Activated CD4-positive, alpha-beta T cell treated with anti-CD3 and anti-CD28 coated beads for 24 hours (primary cell): ENCODE measurements at regions not wholly inside any gene's neighbourhood (a gene's known extent, or its start where the extent isn't known, plus 50 kb on each side); places are given as distances from the start of the nearest gene placed in this dataset.

Experiments used
- DNase-seq, 2 donors: peaks; one replicate each; pipeline ENCODE4 v3.0.0-alpha.2; 2020; ENCODE audit warnings: low read depth in 2 of 2

DNA sequence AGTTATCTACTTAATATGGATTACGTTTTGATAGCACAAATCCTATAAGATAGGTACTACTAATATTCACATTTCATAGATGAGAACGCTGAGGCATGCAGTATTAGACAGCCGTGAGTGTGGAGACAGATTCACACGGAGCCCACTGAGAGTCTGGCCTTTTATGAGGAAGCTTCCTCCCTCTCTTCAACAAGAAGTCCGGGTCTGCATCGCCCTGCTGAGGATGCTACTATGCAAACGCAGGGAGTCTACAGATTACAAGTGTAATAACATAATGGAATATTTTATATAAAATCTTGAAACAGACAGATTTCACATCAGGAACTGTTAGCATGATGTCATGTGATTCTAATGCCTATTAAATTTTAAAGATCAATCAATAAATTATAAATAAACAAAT, 255.9 kb upstream of the GLI3 start:
- no peak for DNase-seq

DNA sequence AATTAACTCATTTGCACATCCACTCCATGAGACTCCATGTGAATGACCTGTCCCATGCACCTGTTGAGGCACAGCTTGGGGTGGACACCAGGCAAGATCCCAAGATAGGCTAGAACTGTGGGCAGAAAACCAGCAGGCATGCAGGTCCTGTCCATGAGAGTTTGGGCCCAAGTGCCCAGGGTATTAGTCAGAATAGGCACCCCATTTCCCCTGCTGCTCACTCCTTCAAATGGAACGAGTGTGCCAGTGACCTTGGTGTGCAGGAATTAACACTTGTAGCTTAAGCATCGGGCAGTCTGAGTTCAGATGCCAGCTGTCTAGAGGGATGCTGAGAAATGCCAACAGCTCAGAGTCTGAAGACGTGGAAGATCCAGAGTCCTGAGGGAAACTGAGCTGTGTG, 254.1 kb upstream of the GLI3 start:
- no peak for DNase-seq

DNA sequence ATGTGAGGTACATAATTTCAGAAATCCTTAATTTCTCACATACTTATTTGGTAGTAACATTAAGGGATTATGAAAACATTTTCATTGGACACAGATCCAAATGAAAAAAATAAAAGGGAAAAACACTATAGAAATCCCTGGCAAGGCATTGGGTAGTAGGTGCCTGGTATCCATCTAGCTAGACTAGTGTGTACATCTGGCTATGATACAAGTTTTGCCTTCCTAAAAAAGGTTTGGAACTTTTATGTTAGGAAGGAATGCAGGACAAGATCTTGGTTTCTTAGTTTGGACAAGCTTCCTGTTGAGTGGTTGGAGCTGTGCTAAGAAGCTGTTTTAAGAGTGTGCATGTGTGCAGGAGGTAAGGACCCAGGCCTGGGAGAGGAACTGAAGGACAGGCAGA, 252.3 kb upstream of the GLI3 start:
- DNase-seq: no peak

DNA sequence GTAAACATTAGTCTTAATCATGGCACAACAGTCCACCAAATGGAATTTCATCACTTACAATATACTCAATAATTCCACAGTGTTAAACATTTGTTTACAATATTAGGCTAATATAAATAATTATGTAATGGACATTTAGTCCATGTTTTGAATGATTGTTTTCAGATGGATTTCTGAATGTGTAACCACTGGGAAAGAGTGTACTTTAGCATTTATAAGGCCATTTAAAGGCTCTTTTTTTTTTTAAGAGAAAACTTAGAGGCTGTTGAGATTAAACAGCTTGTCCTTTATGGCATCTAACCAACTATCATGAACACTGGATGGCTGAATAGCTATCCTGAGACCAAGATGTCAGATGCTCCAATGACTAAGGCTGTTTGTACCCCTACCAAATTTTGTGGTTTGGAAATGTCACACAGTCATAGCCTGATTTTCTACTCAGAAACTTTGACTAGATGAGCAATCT, 248.3 kb upstream of the GLI3 start:
- DNase-seq: no peak

DNA sequence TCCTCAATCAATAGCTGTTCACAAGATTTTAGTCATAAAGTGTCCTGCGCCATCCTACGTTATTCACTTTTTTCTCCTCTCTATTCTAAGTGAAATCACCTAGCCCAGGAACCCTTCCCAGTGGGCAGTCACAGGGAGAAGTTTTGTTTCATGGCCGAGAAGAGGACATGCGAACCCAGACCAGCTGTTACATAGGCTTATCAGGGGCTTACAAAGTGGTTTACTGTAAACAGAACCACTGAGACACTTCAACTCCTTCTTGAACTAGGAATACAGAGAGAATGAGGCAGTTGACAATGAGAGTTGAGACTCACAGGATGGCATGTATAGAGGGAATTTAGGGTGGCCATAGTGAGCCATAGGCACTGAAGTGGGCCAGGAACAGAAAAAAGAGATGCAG, 246.9 kb upstream of the GLI3 start:
- DNase-seq: no peak

DNA sequence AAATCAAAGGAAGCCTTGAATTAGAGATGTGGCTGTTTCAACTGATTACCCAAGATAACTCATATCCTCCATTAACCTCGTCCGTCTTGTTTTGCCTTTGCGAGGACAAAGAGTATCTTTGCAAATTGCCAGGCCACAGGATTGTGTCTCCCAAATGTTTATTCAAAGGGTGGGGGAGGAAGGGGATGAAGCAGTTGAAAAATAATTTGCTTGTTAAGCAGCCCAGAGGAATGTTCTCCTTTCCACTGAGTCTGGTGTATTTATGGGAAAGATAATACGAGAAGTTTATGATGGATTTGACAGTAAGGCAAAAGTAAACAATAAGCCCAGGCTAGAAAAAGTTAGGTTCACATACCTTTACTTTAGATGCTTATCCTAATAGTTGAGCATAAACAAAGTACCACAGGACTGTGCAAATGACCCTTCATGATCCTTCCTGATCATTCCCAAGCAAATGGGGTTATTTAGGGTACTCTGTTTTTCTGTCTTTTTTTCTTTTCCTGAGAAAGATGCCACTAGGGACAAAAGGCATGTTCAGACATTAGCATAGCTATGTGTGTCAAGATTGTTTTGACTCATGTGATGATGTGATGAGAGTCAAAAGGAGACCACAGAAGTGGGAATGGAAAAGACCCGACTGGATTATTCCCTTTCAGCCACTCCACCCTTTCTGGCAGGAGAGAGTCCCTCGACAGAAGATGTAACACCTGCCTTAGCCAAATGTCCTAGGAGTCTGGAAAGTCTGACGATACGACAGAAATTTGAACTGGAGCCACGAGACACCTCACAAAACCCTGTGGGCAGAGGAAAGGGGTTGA, 243.0 kb upstream of the GLI3 start:
- no peak for DNase-seq

DNA sequence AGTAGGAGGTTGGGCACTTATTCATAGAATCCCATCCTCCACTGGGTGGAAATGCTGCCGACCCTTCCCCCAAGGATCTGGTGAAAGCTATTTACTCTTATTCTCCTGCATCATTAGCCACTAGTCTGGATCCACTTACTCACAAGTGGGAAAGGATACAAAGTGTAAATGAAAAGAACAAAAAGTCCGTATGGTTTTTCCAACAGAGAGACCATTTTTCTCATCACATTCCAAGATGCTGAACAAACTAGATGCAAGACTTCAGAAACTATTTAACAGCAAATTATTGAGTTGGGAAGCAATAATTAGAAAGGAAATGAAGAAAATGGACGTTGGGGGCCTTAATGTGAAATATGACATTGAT, 242.4 kb upstream of the GLI3 start:
- DNase-seq: no peak

DNA sequence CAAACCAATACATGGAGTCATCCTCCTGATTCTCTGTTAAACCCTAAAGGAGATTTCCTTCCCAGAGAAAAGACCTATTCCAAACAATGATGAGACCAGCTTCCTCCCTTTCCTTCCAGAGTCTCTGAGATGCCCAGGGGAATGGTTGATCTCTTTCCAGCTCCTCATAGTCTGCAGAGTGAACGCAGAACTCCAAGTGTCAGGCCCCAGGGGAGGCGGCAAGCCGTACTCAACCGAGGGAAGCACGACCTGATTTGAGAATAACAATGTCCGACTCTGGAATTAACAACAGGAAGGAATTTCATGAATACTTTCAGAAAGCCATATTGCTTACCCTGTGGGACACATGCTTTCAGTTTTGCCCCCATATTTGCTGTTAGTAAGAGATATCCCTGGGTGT, 241.7 kb upstream of the GLI3 start:
- DNase-seq: no peak

DNA sequence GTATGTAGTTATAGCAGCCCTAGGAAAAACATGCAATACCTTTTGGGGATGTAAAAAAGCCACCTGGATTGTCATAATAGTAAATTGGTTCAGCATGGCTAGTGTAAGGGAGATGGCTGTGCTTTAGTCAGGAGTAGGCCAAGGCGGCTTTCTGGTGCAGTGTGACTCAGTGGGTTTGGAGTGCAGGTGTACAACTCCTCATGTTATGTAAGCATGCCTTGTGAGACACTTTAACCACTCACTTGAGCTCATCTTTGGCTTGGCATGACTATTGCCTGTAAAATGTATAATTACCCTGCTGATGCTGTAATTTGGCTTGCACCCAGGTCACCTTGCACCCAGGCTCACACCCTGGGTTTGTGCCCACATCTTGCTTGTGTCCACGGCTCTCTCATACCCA, 239.2 kb upstream of the GLI3 start:
- no peak for DNase-seq

DNA sequence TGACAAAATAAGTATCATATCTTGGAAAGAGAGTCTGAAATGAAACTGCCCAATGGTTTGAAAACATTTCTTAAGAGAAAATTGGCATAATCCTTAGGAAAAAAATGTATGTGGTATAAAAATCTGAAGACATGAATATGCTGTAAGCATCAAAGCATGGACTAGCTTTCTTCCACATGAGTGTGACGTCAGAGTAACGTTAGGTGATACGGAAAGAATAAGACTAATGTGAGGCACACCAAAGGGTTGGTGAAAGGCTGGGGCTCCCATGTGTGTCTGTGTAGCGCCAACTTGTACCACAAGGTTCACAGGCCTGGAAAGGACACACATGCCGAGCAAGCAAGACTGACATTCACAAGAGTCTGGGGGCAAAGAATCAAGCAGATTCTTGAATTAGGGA, 238.1 kb upstream of the GLI3 start:
- no peak for DNase-seq

DNA sequence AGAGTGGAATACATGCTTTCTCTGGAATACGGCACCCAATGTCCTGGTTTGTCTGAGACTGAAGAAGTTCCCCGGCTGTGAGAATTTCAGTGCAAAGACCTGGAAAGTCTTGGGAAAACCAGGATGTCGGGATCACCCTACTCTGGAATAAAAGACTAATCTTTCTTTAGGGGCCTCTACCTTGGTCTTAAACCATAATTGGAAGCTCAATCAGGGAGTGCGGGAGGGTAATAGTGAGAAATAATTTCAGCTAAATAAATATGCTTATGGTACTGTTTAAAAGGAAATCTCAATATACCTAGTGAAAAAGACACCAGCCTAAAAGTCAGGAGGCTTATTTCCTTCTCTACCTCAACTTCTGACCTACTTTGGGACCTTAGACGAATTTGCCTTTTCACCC, 236.1 kb upstream of the GLI3 start:
- DNase-seq: no peak

DNA sequence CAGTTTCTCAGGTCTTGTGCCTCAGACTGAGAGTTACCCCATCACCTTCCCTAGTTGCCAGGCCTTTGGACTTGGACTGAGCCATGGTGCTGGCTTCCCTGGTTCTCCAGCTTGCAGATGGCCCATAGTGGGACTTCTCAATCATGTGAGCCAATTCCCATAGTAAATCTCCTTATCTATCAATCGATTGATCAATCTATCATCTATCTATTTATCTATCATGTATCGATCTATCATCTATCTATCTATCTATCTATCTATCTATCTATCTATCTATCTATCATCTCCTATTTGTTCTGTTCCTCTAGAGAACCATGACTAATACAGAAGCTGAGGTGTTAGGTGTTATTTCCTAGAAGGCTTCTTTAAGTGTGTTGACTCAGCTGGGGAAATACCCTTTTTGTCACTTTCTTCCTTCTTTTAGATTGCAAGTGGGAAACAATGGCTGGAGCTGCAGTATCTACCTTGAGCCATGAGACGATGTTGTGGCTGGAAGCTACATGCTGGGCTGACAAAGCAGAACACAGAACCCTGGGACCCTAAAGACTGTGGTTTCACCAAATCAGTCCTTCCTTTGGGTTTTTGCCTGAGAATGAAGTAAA, 234.7 kb upstream of the GLI3 start:
- DNase-seq: no peak

DNA sequence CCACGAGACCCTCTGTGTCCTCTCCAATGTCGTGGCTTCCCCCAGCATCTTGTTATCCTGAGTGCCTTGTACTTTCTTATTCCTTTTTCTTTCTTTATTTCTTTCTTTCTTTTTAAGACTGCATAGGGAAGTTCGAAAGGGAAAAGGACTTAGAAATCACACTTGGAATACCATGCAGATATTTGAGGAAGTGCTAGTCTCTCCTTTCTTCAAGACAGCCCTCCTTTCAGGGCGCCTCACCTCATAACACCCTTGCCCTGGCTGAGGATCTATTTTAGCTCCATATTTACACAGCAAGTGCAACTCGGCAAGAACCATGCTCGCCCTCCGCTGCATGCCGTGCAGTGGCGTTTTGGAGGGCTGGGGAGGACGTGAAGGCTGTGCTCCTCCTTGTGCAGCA, 232.3 kb upstream of the GLI3 start:
- no peak for DNase-seq

DNA sequence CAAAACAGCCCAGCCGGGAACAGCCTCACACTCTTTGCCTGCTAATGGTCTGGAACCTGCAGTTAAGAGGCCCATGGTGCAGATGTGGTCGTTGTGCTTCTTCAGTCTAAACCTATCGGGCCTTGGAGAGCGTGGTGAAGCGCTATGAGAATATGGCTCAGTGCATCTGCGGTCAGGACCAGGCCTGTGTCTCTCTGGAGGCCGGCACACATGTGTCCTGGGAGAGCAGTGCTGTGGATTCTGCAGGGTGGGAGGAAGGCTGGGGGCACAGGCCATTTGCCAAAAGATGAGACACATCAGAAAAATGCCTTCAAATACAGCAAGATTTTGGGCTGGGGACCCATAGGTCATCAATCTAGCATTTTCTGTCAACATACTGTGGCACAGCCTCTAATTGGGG, 231.5 kb upstream of the GLI3 start:
- DNase-seq: no peak

DNA sequence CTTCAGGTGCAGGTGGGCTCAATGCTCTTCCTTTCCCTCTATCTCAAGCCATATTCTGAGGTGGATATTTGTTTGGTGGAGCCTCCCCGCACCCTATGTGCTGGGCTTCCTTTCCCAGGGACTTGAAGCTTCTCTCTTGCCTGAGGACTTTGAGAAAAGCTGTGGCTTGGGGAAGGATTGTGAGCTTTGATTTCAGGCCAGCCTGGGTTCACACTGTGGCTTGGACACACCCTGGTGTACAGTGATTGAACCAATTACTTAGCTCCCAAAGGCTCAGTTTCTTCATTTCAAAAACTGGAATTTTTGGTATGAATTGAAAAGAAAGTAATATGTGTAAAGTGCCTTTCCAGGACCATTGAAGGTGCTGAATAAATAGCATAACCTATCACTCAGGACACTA, 224.5 kb upstream of the GLI3 start:
- no peak for DNase-seq

DNA sequence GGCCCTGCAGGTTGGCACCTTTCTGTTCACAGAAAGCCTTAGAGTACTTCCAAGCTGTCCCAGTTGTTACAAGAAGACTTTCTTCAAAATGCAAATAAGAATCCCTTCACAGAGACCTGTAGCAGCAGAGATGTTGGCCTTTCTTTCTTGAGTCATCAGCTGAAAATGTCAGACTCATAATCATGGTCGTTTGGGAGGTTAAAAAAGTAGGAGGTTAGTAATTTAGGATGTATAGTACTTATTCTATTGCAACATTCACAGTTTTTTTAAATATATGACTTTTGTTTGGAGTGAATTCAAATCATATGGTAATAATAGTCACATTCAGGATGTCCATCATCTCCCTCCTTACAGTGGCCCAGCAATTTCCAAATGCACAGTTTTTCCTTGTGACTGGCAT, 223.9 kb upstream of the GLI3 start:
- DNase-seq: no peak

DNA sequence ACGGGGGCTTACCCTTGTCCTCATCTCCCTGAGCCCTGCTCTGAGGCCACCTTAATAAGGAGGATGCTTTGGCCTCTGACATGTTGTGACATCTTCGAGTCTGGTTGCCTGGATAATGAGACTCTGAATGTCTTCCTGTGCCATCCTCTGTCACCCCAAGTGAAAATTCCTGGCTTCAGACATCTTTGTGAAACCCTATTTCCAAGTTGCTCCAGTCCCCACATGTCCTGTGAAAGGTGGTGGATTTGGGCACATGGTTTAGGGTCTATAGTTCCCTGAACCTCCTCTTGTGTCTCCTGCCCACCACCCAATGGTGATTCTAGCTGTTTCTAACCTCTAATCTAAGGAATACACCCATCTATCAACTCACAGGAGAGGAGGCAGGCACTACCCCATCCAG, 223.1 kb upstream of the GLI3 start:
- DNase-seq: no peak

DNA sequence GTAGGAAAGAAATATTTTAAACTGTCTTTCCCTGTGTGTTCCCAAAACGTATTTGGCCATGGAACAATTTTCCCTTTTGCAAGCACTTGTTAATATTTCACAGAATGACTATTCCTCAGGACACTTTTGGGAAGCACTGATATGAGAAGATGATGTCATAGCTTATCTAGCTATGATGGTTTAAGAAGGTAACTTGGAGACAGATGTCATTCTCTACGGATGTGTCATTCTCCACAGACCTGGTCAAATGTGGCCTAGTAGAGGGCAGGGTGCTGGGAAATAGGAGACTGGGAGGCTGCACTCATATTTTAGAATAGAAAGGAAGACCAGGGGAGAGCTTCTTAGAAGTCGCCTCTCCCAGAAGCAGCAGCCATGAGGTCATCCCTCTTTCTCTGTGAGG, 220.7 kb upstream of the GLI3 start:
- no peak for DNase-seq

DNA sequence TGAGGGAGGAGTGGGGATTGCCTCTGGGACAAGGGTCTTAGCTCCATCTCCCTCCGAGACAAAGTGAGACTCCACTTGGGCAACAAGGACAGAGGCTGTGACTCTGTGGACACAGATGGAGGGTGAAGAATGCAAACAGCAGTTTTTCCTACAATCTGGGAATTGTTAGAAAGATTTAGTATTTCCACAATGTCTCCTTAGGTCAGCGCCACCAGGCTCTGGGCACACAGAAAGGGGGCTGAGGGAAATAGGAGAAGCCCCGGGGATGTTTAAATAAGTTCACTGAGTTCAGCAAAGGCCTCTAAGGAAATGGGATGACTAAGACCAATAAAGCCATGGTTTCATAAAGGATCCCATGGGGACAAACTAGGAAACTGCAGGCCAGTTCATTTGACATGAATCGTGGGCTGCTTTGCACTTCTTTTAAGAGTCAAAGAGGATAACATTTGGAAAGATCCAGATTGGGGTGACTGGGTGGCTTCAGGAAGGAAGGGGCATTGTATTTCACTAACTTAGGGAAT, 219.8 kb upstream of the GLI3 start:
- DNase-seq: no peak

DNA sequence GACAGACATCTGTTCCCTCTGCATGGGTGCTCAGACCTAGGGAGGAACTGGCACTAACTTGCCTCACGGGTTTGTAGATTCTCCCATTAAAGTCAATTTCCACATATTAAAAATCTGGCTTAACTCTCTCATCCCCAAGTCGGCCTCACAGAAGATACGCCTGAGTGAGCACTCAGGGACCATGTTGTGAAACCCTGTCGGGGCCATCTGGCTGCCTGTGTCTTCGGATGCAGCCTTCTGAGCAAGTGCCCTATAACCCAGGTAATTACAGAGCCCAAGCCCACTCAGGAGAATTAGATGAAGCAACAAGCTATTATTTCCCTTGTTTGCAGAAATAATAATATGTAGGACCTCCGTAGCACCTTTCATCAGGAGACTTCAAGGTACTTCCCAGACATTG, 219.3 kb upstream of the GLI3 start:
- DNase-seq: no peak

DNA sequence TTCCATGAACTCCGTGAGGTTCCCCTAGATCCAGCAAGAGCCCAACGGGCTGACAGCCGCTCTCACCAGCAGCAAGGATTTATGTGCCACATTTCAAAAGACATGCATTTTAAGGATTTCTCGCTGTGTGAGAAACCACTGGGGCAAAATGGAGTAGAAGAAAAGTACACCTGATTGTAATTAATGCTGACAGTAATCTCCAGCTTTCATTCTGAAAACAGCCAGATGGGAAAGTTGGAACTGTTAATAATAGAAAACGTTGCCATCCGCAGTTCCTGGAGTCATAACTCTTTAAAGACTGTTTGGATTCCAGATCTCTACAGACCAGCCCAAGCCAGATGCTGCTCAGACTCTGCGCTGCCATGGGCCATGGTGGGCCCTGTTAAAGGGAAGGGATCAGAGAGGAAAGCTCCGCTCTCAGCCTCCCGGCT, 216.9 kb upstream of the GLI3 start:
- no peak for DNase-seq

DNA sequence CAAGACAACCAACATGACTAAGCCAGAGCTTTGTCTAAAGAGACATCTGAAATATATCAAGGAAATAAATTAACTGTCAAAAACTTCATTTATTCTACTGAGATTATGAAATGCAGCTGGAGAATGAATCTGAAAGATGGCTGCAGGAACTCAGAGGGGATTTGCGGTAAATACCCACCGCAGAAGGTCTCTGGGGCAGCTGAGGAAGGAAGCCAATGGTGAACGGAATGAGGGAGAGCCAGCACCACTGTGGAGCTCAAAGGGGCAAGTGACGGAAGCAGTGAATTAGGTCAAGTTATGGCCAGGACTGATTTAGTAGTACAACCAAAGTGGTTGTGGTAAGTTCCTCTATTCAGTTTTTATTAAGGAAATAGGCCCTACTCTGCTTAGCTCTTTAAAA, 215.3 kb upstream of the GLI3 start:
- no peak for DNase-seq

DNA sequence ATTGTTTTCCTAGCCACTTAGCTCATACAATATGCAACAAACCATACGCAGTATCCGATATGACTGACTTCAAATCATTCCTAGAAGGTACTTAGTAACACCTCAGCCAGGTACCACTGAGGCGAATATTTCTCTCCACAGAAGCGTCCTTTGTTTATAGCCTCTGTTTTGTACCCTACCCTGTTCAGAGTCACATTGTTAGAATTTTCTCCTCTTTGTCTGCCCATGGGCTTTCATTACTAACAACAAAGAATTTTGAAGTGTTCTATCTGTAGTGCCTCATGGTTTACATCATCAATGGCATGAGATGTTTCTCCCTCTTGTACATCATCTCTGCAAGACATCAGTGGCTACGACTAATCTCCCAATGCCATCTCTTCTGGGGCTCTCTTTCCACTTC, 212.4 kb upstream of the GLI3 start:
- no peak for DNase-seq

DNA sequence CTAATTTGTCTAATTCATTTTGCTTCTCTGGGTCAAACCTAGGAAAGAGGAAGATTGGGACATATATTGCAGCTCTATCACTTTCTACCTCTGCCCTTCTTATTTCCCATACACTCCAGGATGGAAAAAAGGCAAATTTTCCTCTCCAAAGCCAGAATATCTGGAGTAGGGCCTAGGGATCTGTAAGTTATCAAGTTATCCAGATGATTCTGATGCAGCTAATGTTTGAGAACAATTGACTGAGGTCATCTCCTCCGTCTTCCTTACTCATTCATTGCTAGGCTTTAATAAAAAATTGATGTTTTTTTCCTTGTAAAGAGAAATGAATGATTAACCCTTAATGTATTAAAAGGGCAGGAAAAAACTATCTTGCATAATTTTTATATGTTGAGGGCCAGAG, 211.9 kb upstream of the GLI3 start:
- no peak for DNase-seq
